Keratinocyte (primary cell): ENCODE measurements at regions not wholly inside any gene's neighbourhood (a gene's known extent, or its start where the extent isn't known, plus 50 kb on each side); places are given as distances from the start of the nearest gene placed in this dataset.

Experiments
- DNase-seq: peaks from one replicate; pipeline ENCODE4 v3.0.0-alpha.2; 2011; ENCODE audit warnings: low read depth, missing footprints, low spot score
- FAIRE-seq: peaks from 2 replicates; lab custom pipeline; 2011; peaks lifted over from hg19 to GRCh38; lab: Jason Lieb, UNC
- H2AFZ ChIP-seq: 2 replicates; pipeline ENCODE4 v1.6.0; 2012; ENCODE audit warnings: low read length, control low read depth, inconsistent platforms; ENCODE audit not compliant: control insufficient read depth
- H3K27ac ChIP-seq: 2 replicates; pipeline ENCODE4 v1.5.1; 2011; ENCODE audit warnings: low read length; ENCODE audit not compliant: control insufficient read depth, insufficient read depth
- H3K27me3 ChIP-seq: 3 replicates; pipeline ENCODE4 v1.6.0; 2011; ENCODE audit warnings: low read length; ENCODE audit not compliant: control insufficient read depth, insufficient read depth; ENCODE audit errors: extremely low read depth
- H3K36me3 ChIP-seq, 2 experiments: 2 replicates in 1 of 2; 3 replicates in 1 of 2; pipeline ENCODE4 v1.5.1; 2011; ENCODE audit warnings: low read length in 2 of 2, mild to moderate bottlenecking in 1 of 2; ENCODE audit not compliant: control insufficient read depth in 2 of 2, insufficient read depth in 2 of 2; ENCODE audit errors: extremely low read depth in 1 of 2
- H3K4me1 ChIP-seq: 3 replicates; pipeline ENCODE4 v1.5.1; 2011; ENCODE audit warnings: low read length; ENCODE audit not compliant: control insufficient read depth, insufficient read depth; ENCODE audit errors: extremely low read depth
- H3K4me2 ChIP-seq: 3 replicates; pipeline ENCODE4 v1.6.0; 2011; ENCODE audit warnings: low read depth, low read length; ENCODE audit not compliant: control insufficient read depth, insufficient read depth; ENCODE audit errors: extremely low read depth
- H3K4me3 ChIP-seq, 3 experiments: fragments of 200-600 bp in 1 of 3; sonication (generic) in 1 of 3; 2 replicates in 2 of 3; 3 replicates in 1 of 3; pipeline ENCODE4 v1.5.1; 2011 to 2016; ENCODE audit warnings: low read length in 3 of 3, mild to moderate bottlenecking in 3 of 3, control low read depth in 2 of 3, inconsistent platforms in 1 of 3, low read depth in 1 of 3, mixed read lengths in 1 of 3, mixed run types in 1 of 3, moderate library complexity in 1 of 3; ENCODE audit not compliant: control insufficient read depth in 2 of 3, insufficient read depth in 2 of 3; ENCODE audit errors: extremely low read depth in 1 of 3
- H3K79me2 ChIP-seq: 2 replicates; pipeline ENCODE4 v1.6.0; 2012; ENCODE audit warnings: low read length; ENCODE audit not compliant: control insufficient read depth, insufficient read depth
- H3K9ac ChIP-seq: 3 replicates; pipeline ENCODE4 v1.6.0; 2011; ENCODE audit warnings: low read length; ENCODE audit not compliant: control insufficient read depth, insufficient read depth; ENCODE audit errors: extremely low read depth
- H3K9me1 ChIP-seq: 3 replicates; pipeline ENCODE4 v1.6.0; 2011; ENCODE audit warnings: low read length; ENCODE audit not compliant: control insufficient read depth, insufficient read depth; ENCODE audit errors: extremely low read depth
- H3K9me3 ChIP-seq: 2 replicates; pipeline ENCODE4 v1.5.1; 2012; ENCODE audit warnings: low read depth, low read length; ENCODE audit not compliant: control insufficient read depth
- H4K20me1 ChIP-seq: 3 replicates; pipeline ENCODE4 v1.6.0; 2011; ENCODE audit warnings: low read length; ENCODE audit not compliant: control insufficient read depth, insufficient read depth; ENCODE audit errors: extremely low read depth
- EZH2 ChIP-seq: IDR thresholded peaks from one replicate; pipeline ENCODE4 v1.6.1; 2012; ENCODE audit warnings: inconsistent platforms, mild to moderate bottlenecking, low read length, moderate library complexity
- dilution Hi-C: fragments of 300-500 bp; cut with MboI; formaldehyde crosslinking; loops from one replicate; pipeline ENCODE4 v1.7.0; 2020; ENCODE audit warnings: low sequenced_read_pairs; ENCODE audit not compliant: extremely low pct_ligation_motif_present
- TF ChIP-seq, protein P1 (sequence below), 3 experiments: IDR thresholded peaks in 1 of 3; conservative IDR thresholded peaks in 1 of 3; optimal IDR thresholded peaks in 1 of 3; 2 replicates in 2 of 3; 3 replicates in 1 of 3; pipeline versions ENCODE3 to v1.5.1; 2011; ENCODE audit warnings: low read length in 3 of 3, mild to moderate bottlenecking in 3 of 3, moderate library complexity in 2 of 3, control low read depth in 1 of 3, inconsistent platforms in 1 of 3; ENCODE audit not compliant: insufficient read depth in 2 of 3; ENCODE audit errors: extremely low read depth in 1 of 3

DNA sequence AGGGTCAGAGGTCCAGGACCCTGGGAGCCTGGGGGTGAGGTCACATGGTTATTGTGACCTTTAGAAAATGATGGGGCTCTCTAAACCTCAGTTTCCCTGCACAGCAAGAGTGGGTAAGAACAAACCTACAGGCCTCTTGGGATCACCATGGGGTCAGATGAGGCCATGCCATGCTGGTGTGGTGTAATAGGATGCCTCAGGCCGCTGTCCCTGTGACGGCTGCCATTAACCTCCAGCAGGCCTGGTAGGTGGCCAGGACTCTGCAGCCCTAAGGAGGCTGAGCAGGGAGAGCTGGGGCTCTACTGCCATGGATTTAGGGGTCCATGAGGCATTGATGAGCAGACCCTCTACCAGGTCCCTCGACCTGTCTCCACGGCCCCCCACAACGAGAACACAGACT is 265.5 kb downstream of the CTTN start:
- dilution Hi-C loops = no loop called here
- FAIRE-seq (no peak), DNase-seq (no peak)
- Histone ChIP-seq H3K79me2 (no peaks in the 10 kb centered on the region), H3K4me1 (no peaks in the 10 kb centered on the region), H3K27ac (no peak overlapping the region), H3K4me2 (no peak overlapping the region), H3K4me3 (no peak overlapping the region), H3K9me3 (peaks cover 2% of the 10 kb centered on the region), H3K9me1 (no peaks in the 10 kb centered on the region), H3K9ac (no peak overlapping the region), H3K27me3 (peaks cover 29% of the 10 kb centered on the region), H2AFZ (no peak overlapping the region), H4K20me1 (no peaks in the 10 kb centered on the region), H3K36me3 (no peaks in the 10 kb centered on the region)
- TF ChIP-seq, protein P1, sequence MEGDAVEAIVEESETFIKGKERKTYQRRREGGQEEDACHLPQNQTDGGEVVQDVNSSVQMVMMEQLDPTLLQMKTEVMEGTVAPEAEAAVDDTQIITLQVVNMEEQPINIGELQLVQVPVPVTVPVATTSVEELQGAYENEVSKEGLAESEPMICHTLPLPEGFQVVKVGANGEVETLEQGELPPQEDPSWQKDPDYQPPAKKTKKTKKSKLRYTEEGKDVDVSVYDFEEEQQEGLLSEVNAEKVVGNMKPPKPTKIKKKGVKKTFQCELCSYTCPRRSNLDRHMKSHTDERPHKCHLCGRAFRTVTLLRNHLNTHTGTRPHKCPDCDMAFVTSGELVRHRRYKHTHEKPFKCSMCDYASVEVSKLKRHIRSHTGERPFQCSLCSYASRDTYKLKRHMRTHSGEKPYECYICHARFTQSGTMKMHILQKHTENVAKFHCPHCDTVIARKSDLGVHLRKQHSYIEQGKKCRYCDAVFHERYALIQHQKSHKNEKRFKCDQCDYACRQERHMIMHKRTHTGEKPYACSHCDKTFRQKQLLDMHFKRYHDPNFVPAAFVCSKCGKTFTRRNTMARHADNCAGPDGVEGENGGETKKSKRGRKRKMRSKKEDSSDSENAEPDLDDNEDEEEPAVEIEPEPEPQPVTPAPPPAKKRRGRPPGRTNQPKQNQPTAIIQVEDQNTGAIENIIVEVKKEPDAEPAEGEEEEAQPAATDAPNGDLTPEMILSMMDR (optimal IDR thresholded peaks at IDR 0.05 in 1 of 3, IDR thresholded peaks at IDR 0.05 in 1 of 3, conservative IDR thresholded peaks at IDR 0.05 in 1 of 3; ENCODE audit: extremely low read depth in 1 of 3, insufficient read depth in 2 of 3, low read length in 3 of 3) = no peak
- no peak for TF ChIP-seq EZH2

DNA sequence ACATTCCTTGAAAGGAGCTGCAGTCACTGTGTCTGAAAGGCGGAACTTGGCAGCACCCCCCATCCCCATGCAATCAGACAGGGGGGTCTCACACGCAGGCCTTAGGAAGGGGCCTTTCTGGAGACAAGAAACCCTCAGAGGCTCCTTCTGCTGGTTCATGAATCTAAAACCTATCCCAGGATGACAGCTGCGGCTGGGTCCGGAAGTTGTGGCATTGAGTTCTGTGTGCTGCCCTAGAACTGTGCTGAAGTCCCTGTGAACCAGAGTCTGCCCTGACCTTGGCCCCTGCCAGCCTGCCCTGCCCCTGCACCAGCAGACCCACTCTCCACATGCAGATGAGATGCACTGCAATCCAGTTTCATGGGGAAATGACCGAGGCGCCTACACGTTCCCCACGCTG is 268.0 kb downstream of the CTTN start:
- no peaks in the 10 kb centered on the region for H3K36me3 ChIP-seq
- H3K79me2 ChIP-seq = no peaks in the 10 kb centered on the region
- FAIRE-seq = no peak
- H2AFZ ChIP-seq = no peak overlapping the region
- H3K4me1 ChIP-seq = no peaks in the 10 kb centered on the region
- H3K9me3 ChIP-seq = peaks cover 2% of the 10 kb centered on the region
- H3K27me3 ChIP-seq = peaks cover 21% of the 10 kb centered on the region
- no peak for TF ChIP-seq EZH2
- TF ChIP-seq, protein P1 (optimal IDR thresholded peaks at IDR 0.05 in 1 of 3, IDR thresholded peaks at IDR 0.05 in 1 of 3, conservative IDR thresholded peaks at IDR 0.05 in 1 of 3; ENCODE audit: extremely low read depth in 1 of 3, insufficient read depth in 2 of 3, low read length in 3 of 3) = no peak
- no peaks in the 10 kb centered on the region for H4K20me1 ChIP-seq
- H3K4me2 ChIP-seq = no peak overlapping the region
- H3K9me1 ChIP-seq = no peaks in the 10 kb centered on the region
- no peak overlapping the region for H3K27ac ChIP-seq
- H3K9ac ChIP-seq = no peak overlapping the region
- DNase-seq = no peak
- dilution Hi-C loops = no loop called here
- no peak overlapping the region for H3K4me3 ChIP-seq
